NCI-H510A (cell line): ENCODE measurements at regions not wholly inside any gene's neighbourhood (a gene's known extent, or its start where the extent isn't known, plus 50 kb on each side); places are given as distances from the start of the nearest gene placed in this dataset.
"Not testable (repeated sequence)": the region's sequence is repeated elsewhere in the genome, so short reads cannot be mapped to it uniquely, and the experiment has no call there.

Experiments
- DNase-seq: peaks from one replicate; lab custom pipeline; 2025; lab: John Stamatoyannopoulos, UW

DNA sequence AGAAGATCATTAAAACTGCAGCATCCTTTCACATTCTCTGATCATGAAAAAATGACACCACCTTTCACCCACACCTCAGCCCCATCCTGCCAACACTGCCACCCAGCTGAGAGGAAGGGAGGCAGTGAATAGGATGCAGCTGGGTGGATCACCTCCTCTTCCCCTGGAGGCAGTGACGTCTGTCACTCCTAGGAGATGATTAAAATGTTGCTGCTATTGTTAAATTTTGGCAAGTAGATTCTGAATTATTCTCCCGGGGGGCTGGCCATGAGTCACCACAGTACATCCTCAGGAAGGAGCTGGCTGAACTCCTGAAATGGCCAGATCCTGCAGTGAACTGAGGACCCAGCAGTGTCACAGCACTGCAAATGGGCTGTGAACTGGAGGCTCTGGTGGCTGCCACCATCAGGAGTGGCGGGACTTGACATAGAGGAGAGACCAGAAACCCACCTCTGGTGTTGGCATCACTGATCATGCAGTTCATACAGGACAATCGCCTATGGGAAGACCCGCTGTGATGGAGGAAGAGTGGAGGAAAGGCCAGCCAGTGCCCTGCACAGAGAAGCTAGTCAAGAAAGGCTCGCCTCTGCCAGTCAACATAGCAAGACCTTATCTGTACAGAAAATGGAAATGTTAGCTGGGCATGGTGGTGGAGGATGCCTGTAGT lies 199.1 kb downstream of the FAM43A start:
- DNase-seq, result no peak

DNA sequence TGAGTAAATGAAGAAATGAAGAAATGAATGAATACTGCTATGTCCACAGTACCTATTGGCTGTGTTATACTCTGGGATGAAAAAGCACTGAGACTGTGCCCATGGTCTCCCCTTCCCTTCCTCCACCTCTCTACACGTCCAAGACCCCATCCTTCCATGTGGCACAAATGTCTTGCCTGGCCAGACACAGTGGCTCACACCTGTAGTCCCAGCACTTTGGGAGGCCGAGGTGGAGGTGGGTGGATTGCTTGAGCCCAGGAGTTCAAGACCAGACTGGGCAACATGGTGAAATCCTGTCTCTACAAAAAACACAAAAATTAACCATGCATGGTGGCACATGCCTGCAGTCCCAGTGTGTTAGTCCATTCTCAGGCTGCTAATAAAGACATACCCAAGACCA lies 200.1 kb downstream of the FAM43A start:
- DNase-seq, result no peak

DNA sequence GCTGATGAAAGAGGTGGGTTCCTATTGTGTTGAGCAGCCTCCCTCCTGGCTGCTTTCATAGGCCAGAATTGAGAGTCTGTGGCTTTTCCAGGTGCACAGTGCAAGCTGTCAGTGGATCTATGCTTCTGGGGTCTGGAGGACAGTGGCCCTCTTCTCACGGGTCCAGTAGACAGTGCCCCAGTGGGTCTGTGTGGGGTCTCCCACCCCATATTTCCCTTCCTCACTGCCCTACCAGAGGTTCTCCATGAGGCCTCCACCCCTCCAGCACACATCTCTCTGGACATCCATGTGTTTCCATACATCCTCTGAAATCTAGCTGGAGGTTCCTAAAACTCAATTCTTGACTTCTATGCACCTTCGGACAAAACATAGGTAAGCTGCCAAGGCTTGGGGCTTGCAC lies 201.2 kb downstream of the FAM43A start:
- no peak for DNase-seq

DNA sequence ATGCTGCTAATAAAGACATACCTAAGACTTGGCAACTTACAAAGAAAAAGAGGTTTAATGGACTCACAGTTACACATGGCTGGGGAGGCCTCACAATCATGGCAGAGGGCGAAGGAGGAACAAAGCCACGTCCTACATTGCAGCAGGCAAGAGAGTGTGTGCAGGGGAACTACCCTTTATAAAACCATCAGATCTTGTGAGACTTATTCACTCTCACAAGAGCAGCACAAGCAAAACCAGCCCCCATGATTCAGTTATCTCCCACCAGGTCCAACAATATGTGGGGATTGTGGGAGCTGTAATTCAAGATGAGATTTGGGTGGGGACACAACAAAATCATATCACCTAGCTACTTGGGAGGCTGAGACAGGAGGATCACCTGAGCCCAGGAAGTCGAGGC lies 202.4 kb downstream of the FAM43A start:
- not testable (repeated sequence) for DNase-seq

DNA sequence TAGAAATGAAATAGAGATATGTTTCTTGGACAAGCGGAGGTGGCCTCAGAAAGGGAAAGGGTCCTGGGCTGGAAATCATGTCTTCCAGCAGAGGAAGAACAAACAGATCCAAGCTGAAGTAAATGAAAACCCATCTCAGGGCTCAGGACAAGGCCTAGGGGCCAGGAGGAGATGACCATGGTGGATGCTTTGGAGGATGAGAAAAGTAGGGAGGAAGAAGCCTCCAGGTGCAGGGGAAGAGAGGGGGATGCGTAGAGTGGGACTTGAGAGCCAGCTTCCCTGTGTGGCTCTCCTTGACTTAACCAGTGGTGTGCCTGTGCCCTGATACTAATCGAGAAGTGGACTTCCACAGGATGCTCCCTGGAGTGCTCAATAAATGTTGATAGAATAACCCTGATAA lies 203.2 kb downstream of the FAM43A start:
- no peak for DNase-seq

DNA sequence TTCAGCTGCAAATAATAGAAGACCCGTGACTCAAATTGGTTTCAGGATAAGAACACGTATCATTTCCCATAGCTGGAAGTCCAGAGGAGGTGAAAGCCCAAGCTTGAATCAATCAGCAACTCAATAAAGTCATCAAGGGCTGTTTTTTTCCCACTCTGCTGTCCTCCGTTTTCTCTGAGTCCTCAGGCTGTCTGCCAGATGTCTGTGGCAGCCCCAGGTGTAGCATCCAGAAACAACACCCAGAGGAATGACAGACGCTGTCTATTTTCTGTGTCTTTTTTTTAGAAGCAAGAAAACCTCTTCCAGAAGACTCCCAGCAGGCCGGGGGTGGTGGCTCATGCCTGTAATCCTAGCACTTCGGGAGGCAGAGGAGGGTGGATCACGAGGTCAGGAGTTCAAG lies 204.4 kb downstream of the FAM43A start:
- no peak for DNase-seq

DNA sequence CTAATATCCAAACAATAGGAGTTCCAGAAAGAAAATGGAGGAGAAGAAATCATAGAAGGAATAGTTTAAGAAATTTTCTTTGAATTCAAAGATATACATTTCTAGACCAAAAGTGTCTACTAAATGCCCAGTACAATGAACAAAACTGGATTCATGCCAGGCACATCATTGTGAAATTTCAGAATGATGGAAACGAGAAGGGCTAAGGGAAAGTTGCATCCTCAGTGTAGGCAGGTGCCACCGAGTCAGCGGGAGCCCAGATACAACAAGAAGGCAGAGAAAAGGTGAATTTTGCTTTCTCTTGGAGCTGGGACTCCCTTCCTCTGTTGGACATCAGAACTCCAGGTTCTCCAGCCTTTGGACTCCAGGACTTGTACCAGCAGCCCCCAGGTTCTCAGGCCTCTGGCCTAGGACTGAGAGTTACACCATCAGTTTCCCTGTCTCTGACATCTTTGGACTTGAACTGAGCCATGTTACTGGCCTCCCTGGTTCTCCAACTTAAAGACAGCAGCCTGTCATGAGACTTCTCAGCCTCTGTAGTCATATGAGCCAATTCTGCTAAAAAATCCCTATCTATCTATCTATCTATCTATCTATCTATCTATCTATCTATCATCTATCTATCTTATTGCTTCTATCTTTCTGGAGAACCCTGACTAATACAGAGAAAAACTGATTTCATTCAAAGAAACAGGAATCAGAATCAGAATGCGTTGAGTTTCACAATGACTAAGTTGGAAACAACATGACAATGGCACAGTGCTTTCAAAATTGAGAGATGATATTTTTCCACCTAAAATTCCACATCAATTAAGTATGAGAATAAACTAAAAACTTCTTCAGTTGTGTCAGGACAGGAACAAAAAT lies 207.7 kb downstream of the FAM43A start:
- DNase-seq, result no peak

DNA sequence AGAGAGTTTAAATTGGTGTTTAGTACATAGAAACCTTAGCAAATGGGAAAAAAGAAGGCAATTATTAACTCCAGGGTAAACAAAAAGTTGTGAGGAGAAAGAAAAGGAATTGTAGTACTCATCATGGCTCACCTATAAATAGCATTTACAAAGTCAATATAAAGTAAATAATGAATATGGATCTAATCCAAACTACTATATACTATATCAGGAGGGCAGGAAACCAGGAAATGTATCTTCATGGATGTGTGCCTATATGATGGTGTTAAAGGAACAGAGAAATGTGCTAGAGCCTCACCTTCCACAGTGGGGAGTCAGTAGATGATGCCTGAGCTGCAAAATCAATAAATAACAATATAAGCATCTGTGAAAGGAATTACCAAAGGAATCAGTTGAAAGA lies 208.9 kb downstream of the FAM43A start:
- no peak for DNase-seq

DNA sequence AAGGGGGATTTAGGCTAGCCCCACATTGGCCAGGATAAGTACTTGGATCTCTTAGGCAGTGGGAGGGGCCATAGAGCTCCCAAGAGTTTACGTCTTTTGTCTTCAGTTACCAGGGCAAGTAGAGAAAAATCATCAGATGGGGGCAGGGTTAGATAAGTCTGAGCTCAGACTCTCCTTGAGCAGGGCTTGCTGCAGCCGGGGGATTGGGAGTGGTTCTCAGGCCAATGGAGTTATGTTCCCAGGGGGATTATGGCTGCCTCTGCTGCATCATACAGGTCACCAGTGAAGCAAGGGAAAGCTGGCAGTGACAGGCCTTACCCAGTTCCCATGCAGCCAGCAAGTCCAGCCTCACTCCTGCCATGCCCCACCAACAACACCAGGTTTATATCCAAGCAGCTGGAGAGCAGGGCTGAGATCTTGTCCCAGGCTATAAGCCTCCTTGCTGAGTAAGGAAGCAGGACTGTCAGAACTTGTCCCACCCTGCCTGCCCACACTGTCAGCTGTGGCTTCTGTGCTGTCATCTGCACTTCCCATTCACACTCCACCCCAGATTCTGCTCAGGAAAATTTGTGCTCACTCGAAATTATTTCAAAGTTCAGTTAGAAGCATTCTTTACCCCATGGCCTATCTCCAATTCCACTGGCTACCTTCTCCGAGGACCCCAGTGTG lies 215.3 kb downstream of the FAM43A start:
- DNase-seq, result no peak

DNA sequence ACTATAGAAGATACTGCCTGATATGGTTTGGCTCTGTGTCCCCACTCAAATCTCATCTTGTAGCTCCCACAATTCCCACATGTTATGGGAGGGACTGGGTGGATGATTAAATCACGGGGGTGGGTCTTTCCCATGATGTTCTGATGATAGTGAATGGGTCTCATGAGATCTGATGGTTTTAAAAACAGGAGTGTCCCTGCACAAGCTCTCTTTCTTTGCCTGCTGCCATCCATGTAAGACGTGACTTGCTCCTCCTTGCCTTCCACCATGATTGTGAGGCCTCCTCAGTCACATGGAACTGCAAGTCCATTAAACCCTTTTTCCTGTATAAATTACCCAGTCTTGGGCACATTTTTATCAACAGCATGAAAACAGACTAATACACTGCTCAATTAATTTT lies 217.8 kb downstream of the FAM43A start:
- not testable (repeated sequence) for DNase-seq

DNA sequence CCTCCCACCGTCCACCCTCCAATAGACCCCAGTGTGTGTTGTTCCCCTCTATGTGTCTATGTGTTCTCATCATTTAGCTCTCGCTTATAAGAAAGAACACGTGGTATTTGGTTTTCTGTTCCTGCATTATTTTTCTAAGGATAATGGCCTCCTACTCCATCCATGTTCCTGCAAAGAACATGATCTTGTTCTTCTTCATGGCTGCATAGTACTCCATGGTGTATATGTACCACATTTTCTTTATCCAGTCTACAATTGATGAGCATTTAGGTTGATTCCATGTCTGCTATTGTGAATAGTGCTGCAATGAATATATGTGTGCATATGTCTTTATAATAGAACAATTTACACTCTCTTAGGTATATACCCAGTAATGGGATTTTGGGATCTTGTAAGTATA lies 219.3 kb downstream of the FAM43A start:
- not testable (repeated sequence) for DNase-seq

DNA sequence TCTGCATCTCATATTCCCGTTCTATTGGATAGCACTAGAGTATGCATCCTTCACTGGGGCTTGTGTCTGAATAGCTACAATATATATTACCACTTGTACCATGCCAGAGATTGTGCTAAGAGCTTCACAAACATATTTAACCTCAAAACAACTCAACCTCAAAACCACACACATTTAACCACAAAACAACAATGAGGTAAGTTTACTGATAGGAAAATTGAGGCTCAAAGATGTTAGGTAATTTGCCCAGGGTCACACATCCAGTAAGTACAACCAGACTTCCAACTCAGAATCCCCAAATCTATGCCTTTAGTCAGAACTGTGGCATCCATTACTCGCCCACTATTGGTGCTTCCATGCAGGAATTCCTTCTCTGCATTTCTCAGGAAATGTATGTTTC lies 220.0 kb downstream of the FAM43A start:
- DNase-seq, result no peak

DNA sequence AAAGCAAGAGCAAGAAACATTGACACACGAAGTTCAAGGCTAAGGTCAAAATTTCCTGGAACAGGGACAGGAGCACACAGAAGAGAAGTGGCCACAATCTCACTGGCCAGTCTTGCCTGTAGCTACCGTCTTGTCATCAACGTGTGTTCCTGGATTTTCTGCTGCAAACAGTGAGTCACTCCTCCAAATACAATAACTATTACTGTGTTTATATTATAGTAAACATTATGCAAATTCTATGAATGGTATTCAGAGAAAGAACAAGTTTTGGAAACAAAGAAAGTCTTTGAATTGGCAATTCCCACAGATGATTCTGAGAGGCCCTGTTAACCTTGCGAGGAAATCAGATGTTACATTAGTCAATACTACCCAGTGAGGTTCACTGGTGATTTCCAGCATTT lies 220.5 kb downstream of the FAM43A start:
- no peak for DNase-seq

DNA sequence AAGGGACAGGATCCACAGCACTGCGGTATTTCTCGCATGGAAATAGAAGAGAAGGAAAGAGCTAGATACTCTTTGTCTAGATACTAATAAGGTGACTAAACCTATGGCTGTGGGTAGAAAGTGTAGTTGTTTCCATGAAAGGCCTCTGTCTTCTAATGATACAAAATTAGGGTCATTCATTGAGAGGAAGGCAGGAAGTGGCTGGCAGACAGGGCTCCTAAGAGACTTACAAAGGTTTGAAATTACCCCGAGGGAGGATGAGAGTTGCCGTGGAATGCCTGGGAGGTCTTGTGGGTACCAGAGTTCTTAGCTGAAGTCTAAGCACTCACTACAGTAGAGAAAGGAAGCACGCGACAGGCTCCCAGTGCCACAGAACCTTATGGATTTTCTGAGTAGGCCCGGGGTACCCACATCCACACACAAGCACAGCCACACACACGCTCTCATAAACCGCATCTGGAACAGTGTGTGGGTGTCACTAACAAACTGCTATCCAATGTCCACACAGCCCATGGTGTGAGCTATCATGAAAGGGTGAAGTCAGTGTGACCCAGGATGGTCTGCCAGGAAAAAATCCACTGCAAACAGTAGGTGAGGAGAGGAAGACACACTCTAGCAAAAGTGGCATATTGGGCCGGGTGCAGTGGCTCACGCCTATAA lies 221.4 kb downstream of the FAM43A start:
- DNase-seq, result no peak

DNA sequence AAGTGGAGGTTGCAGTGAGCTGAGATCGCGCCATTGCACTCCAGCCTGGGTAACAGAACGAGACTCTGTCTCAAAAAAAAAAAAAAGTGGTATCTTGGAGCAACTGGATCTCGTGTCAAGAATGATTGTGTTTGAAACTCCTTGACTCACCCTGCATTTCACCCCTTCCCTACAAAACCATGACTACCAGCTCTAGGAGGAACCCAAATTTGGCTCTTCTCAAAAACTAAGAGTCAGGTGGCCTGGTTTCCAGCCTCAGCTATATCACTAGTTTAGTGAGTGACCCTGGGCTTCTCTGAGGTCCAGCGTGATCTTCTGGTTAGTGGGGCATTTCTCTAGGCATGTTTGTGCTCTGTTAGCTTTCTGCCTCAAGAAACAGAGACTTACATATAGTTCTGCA lies 222.1 kb downstream of the FAM43A start:
- no peak for DNase-seq

DNA sequence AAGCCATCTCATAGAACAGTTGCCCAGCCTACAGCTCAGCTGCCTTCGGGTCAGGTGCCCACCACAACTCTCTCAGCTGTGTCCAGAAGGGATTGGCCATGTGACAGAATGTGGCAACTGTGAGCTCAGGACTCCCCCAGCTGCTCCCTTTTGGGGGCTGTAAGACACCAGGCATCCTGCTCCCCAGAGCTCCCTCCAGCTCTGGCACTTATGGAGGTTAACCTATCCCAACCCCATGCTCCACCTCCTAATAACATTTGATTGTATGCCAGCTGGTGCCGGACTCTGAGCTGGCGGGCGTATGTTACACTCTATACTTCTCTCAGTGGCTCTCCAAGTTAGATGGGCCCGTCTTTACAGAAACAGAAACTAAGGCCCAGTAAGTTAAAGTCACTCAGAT lies 222.8 kb downstream of the FAM43A start:
- no peak for DNase-seq

DNA sequence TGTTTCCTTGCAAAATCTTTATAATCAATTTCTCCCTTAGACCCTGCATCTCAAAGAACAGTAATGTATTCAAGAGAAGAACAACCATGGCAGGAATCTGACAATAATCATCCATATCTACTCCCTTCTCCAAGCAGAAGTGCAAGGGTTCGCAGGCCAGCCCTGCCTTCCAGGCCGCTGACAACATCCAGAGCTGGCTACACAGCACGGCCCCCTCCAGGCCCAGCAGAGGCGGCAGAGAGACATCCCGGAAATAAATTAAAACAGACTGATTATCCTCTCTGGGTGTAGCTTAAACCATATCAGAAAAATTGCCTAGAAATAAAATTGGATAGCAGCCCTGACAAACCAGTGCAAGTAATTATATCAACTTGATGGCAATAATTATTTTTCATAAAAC lies 223.3 kb downstream of the FAM43A start:
- DNase-seq, result no peak

DNA sequence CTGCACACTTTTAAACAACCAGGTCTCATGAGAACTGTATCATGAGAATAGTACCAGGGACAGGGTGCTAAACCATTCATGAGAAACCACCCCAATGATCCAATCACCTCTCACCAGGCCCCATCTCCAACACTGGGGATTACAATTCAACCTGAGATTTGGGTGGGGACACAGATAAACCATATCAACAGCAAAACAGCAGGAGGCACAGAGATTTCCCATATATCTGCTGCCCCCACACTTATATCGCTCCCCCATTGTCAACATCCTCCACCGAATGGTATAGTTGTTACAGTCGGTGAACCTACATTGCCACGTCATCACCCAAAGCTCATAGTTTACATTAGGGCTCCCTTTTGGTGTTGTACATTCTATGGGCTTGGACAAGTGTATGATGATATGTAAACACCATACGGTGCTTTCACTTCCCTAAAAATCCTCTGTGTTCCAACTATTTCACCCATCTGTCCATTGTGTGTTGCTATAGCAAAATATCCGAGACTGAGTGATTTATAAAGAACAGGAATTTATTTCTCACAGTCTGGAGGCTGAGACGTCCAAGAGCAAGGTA lies 224.8 kb downstream of the FAM43A start:
- DNase-seq, result no peak

DNA sequence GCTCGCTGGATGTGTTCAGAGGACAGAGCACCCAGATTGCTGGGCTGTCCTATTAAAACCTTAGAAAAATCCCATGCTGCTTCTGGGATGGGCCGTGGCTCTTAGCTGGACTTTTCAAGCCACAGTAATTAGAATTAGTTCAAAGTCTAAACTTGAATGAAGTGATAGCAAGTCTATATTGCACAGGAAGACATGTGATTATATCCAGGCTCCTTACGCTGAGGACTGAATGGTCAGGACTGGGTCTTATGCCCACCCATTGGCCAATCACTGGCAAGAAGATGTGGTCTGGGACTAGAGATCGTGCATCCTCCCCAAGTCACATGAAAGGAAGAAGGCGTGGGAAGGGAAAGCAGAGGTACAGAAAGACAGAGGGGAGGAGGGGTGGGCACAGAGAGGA lies 227.6 kb downstream of the FAM43A start:
- no peak for DNase-seq

DNA sequence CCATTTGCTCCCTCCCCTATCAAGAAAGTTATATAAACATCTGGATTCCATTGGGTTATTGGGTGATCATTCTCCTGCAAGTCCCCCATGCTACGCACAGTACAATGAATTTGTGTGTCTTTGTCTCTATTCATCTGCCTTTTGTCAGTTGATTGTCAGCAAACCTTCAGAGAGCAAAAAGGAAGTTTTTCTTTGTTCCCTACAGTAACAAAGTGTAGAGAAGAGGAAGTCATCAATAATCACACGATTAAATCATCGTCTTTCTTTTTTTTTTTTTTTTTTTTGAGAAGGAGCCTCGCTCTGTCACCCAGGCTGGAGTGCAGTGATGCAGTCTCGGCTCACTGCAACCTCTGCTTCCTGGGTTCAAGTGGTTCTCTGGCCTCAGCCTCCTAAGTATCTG lies 239.2 kb downstream of the FAM43A start:
- DNase-seq, result not testable (repeated sequence)

DNA sequence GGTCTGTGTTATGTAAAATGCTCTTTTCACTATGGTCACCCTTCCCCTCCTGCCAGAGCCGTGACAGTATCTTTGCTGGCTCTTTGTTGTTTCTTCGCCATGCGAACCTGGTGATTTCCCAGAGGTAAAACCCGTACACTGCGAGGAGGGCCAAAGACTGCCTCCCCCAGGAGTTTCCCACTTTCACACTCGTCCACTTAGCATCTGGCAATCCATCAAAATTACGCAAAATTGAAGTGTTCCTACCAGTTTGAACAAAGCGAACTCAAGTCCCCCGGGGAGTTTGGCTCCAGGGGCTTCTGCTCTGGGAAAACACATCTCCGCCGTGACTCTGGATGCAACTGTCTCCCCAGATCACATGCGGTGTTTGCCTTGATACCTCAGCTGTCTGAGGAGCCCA lies 239.9 kb downstream of the FAM43A start:
- no peak for DNase-seq

DNA sequence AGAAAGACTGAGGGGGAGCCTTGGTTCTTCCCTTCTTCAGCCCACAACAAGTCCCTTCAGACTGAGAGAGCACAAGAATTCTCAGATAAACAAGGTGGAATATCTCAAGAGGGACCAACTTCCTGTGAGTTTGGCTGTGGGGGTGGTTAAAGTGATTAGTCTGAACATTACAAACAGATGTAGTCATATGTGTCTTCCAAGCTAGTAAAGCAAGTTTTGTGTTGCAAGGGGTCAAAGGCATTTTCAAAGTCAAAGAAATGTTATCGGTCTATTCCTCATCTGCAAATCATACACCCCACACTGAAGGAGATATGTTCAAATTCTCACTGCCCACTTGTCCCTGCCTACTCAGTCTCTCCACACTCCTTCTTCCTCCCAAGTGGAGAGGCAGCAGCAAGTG lies 242.5 kb downstream of the FAM43A start:
- no peak for DNase-seq
